Mammary epithelial cell (primary cell): ENCODE measurements at regions not wholly inside any gene's neighbourhood (a gene's known extent, or its start where the extent isn't known, plus 50 kb on each side); places are given as distances from the start of the nearest gene placed in this dataset.

ENCODE experiments used
- EZH2 ChIP-seq: IDR thresholded peaks from 2 replicates; pipeline ENCODE4 v1.6.1; 2012; ENCODE audit warnings: low read length, inconsistent platforms, borderline replicate concordance
- TF ChIP-seq, protein P1 (sequence below), 2 donors: IDR thresholded peaks in 1 of 2; conservative IDR thresholded peaks in 1 of 2; 2 replicates each; pipeline ENCODE4 v1.5.1; 2011 to 2012; ENCODE audit warnings: inconsistent platforms in 2 of 2, low read length in 2 of 2, mild to moderate bottlenecking in 2 of 2, control low read depth in 1 of 2, low read depth in 1 of 2; ENCODE audit not compliant: insufficient read depth in 1 of 2; ENCODE audit errors: extremely low read depth in 1 of 2

DNA sequence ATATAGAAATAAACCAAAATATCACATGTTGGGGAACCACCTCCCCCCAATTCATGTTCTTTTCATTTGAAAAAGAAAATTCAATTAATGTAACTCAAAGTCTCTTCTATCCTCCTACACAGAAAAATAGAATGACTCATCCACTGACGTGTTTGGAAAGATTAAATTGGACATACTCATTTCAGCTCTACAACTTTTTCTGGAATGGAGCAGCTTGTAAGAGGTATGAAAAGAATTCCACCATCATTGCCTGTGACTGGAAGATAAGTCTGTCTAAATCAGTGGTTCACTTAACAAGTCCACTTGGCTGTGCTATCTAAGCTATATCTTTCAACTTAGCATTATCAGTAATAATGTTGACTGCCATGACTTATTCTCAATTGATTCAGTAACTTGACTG, 702.3 kb downstream of the BRINP3 start:
- no peak for TF ChIP-seq EZH2
- TF ChIP-seq, protein P1, sequence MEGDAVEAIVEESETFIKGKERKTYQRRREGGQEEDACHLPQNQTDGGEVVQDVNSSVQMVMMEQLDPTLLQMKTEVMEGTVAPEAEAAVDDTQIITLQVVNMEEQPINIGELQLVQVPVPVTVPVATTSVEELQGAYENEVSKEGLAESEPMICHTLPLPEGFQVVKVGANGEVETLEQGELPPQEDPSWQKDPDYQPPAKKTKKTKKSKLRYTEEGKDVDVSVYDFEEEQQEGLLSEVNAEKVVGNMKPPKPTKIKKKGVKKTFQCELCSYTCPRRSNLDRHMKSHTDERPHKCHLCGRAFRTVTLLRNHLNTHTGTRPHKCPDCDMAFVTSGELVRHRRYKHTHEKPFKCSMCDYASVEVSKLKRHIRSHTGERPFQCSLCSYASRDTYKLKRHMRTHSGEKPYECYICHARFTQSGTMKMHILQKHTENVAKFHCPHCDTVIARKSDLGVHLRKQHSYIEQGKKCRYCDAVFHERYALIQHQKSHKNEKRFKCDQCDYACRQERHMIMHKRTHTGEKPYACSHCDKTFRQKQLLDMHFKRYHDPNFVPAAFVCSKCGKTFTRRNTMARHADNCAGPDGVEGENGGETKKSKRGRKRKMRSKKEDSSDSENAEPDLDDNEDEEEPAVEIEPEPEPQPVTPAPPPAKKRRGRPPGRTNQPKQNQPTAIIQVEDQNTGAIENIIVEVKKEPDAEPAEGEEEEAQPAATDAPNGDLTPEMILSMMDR (conservative IDR thresholded peaks at IDR 0.05 in 1 of 2, IDR thresholded peaks at IDR 0.05 in 1 of 2; ENCODE audit: extremely low read depth in 1 of 2, insufficient read depth in 1 of 2, low read depth in 1 of 2, low read length in 2 of 2), result no peak
